Endometrium (tissue), 2 donors: ENCODE measurements at regions not wholly inside any gene's neighbourhood (a gene's known extent, or its start where the extent isn't known, plus 50 kb on each side); places are given as distances from the start of the nearest gene placed in this dataset.

Source experiments
- FAIRE-seq: peaks from 2 replicates; lab custom pipeline; 2012; peaks lifted over from hg19 to GRCh38; lab: Jason Lieb, UNC
- donor health status: control.
- donor health status: control.

GRCh38 chr5:62112689-62113228, 193.2 kb upstream of the KIF2A start:
- FAIRE-seq: no peak

GRCh38 chr5:62115014-62115413, 191.0 kb upstream of the KIF2A start:
- FAIRE-seq: no peak

- no peak for FAIRE-seq
These were observed 181.7 kb upstream of the KIF2A start for GRCh38 chr5:62124266-62124665.

GRCh38 chr5:62126090-62126489, 179.9 kb upstream of the KIF2A start:
- FAIRE-seq: no peak

GRCh38 chr5:62127098-62127736, 178.8 kb upstream of the KIF2A start:
- FAIRE-seq: no peak

- FAIRE-seq: no peak
These were observed 175.9 kb upstream of the KIF2A start for GRCh38 chr5:62130107-62130506.

GRCh38 chr5:62132276-62132675, 173.7 kb upstream of the KIF2A start:
- FAIRE-seq: no peak

- no peak for FAIRE-seq
These were observed 172.6 kb upstream of the KIF2A start for GRCh38 chr5:62133426-62133825.

GRCh38 chr5:62134811-62135210, 171.2 kb upstream of the KIF2A start:
- FAIRE-seq: no peak

GRCh38 chr5:62137628-62138027, 168.4 kb upstream of the KIF2A start:
- FAIRE-seq: no peak

- FAIRE-seq: no peak
These were observed 167.4 kb upstream of the KIF2A start for GRCh38 chr5:62138607-62139006.

GRCh38 chr5:62139741-62140140, 166.3 kb upstream of the KIF2A start:
- no peak for FAIRE-seq

- FAIRE-seq: no peak
These were observed 163.7 kb upstream of the KIF2A start for GRCh38 chr5:62142351-62142750.

GRCh38 chr5:62143268-62144229, 162.5 kb upstream of the KIF2A start:
- FAIRE-seq: peak; percentile 23

GRCh38 chr5:62144401-62145022, 161.5 kb upstream of the KIF2A start:
- FAIRE-seq: no peak

- no peak for FAIRE-seq
These were observed 156.1 kb upstream of the KIF2A start for GRCh38 chr5:62149879-62150278.

- no peak for FAIRE-seq
These were observed 153.5 kb upstream of the KIF2A start for GRCh38 chr5:62152394-62153087.

- FAIRE-seq: no peak
These were observed 151.2 kb upstream of the KIF2A start for GRCh38 chr5:62154758-62155157.

- FAIRE-seq: no peak
These were observed 150.0 kb upstream of the KIF2A start for GRCh38 chr5:62155988-62156387.

- FAIRE-seq: no peak
These were observed 138.4 kb upstream of the KIF2A start for GRCh38 chr5:62167561-62168057.

GRCh38 chr5:62168506-62169281, 137.3 kb upstream of the KIF2A start:
- FAIRE-seq: no peak
